OCI-LY1 (cell line): ENCODE measurements at regions not wholly inside any gene's neighbourhood (a gene's known extent, or its start where the extent isn't known, plus 50 kb on each side); places are given as distances from the start of the nearest gene placed in this dataset.
"Not testable (repeated sequence)": the region's sequence is repeated elsewhere in the genome, so short reads cannot be mapped to it uniquely, and the experiment has no call there.

Source experiments
- H2AFZ ChIP-seq: fragments of 200-600 bp; sonication (generic), shearing (Covaris generic); 2 replicates; pipeline ENCODE4 v1.6.0; 2014; ENCODE audit warnings: antibody characterized with exemption, mild to moderate bottlenecking, low read length
- H3F3A ChIP-seq: fragments of 200-600 bp; sonication (generic), shearing (Covaris generic); 2 replicates; pipeline ENCODE4 v1.6.0; 2014; ENCODE audit warnings: mild to moderate bottlenecking, antibody characterized with exemption, low read length, moderate library complexity; ENCODE audit not compliant: insufficient read depth
- H3K27ac ChIP-seq: fragments of 200-600 bp; sonication (generic); 2 replicates; pipeline ENCODE4 v1.5.1; 2014; ENCODE audit warnings: low read length, mixed run types, mild to moderate bottlenecking, low read depth; ENCODE audit not compliant: poor library complexity, severe bottlenecking
- H3K27me3 ChIP-seq: fragments of 200-600 bp; sonication (generic); 2 replicates; pipeline ENCODE4 v1.6.0; 2014; ENCODE audit warnings: antibody characterized with exemption, mild to moderate bottlenecking, low read length, moderate library complexity; ENCODE audit not compliant: insufficient read depth
- H3K36me3 ChIP-seq: fragments of 200-600 bp; sonication (generic); 2 replicates; pipeline ENCODE4 v1.6.1; 2014; ENCODE audit warnings: mild to moderate bottlenecking, antibody characterized with exemption, low read length, moderate library complexity, mixed read lengths; ENCODE audit not compliant: insufficient read depth
- H3K4me1 ChIP-seq: fragments of 200-600 bp; sonication (generic); 2 replicates; pipeline ENCODE4 v1.5.1; 2014; ENCODE audit warnings: mild to moderate bottlenecking, low read length, moderate library complexity; ENCODE audit not compliant: insufficient read depth, severe bottlenecking
- H3K4me2 ChIP-seq: fragments of 200-600 bp; sonication (generic), shearing (Covaris generic); 2 replicates; pipeline ENCODE4 v1.6.1; 2014; ENCODE audit warnings: low read length
- H3K4me3 ChIP-seq: fragments of 200-600 bp; sonication (generic); 2 replicates; pipeline ENCODE4 v1.5.1; 2014; ENCODE audit warnings: low read length, low read depth, mild to moderate bottlenecking, mixed read lengths; ENCODE audit not compliant: poor library complexity, severe bottlenecking
- H3K79me2 ChIP-seq: fragments of 200-600 bp; shearing (Covaris generic); 2 replicates; pipeline ENCODE4 v1.6.1; 2016; ENCODE audit warnings: mixed run types, low read length, mixed read lengths; ENCODE audit not compliant: insufficient read depth
- H3K9ac ChIP-seq: fragments of 200-600 bp; sonication (generic), shearing (Covaris generic); 2 replicates; pipeline ENCODE4 v1.6.1; 2014; ENCODE audit warnings: mild to moderate bottlenecking, low read length, mixed read lengths
- H3K9me2 ChIP-seq: fragments of 200-600 bp; sonication (generic), shearing (Covaris generic); 2 replicates; pipeline ENCODE4 v1.6.1; 2014; ENCODE audit warnings: low read depth, mild to moderate bottlenecking, low read length, mixed read lengths
- H3K9me3 ChIP-seq: fragments of 200-600 bp; shearing (Covaris generic); 2 replicates; pipeline ENCODE4 v1.6.1; 2014; ENCODE audit warnings: low read length, mixed read lengths
- H4K20me1 ChIP-seq: fragments of 200-600 bp; sonication (generic), shearing (Covaris generic); 2 replicates; pipeline ENCODE4 v1.6.0; 2016; ENCODE audit warnings: mild to moderate bottlenecking, low read length; ENCODE audit not compliant: insufficient read depth
- EZH2 ChIP-seq: fragments of 200-600 bp; sonication (generic), shearing (Covaris generic); IDR thresholded peaks from 2 replicates; pipeline ENCODE4 v1.8.0; 2017; ENCODE audit warnings: borderline replicate concordance, mixed run types, mild to moderate bottlenecking, antibody characterized with exemption, low read length, moderate library complexity, mixed read lengths
- TF ChIP-seq, protein P1 (sequence below): fragments of 200-600 bp; sonication (generic), shearing (Covaris generic); IDR thresholded peaks from 2 replicates; pipeline ENCODE4 v1.5.1; 2017; ENCODE audit warnings: mild to moderate bottlenecking, antibody characterized with exemption, low read length, moderate library complexity, mixed read lengths

DNA sequence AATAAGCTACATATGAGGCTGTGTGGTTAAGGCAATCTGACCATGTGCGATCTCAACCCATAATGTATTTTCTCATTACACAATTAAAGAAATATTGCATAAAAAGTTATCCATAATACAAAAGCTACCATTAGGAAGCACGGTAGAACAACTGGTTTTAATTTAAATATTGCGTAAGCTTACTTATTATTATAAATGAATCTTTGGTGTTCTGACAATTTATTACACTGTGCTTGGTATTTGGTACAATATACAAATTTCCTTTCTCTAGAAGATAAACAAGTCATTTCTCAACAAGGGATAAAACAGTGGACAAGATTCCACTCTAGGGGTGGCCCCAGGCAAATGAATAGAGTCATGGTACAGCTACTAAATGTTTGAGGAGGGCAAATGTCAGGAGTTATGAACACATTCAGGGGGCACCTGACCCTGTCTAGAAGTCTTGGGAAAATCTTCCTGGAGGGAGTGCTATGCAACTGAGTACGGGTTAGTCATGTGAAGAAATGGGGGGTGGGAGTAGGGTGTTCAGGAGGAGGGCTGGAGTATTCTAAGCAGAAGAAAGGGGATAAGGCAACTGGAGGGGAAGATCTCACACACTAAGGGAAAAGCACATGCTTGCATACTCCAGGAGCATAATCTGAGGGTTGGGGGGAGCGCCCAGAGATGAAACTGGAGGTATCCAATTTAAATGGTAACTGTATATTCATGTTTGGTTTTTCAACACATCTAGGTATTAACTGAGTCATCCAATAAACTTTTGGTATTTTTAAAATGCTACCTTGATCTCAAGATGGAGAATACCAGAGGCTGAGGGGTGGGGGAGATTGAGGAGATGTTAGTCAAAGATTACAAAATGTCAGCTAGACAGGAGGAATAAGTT, 296.9 kb upstream of the SGK1 start:
- Histone ChIP-seq H3K27ac (no peak overlapping the region), H3K9me3 (no peaks in the 10 kb centered on the region), H3F3A (no peaks in the 10 kb centered on the region), H3K36me3 (no peaks in the 10 kb centered on the region), H3K9ac (no peak overlapping the region), H3K4me1 (no peaks in the 10 kb centered on the region), H3K9me2 (no peaks in the 10 kb centered on the region), H4K20me1 (no peaks in the 10 kb centered on the region), H3K79me2 (no peaks in the 10 kb centered on the region), H2AFZ (no peak overlapping the region), H3K27me3 (no peaks in the 10 kb centered on the region), H3K4me3 (no peak overlapping the region), H3K4me2 (no peak overlapping the region)
- TF ChIP-seq, protein P1, sequence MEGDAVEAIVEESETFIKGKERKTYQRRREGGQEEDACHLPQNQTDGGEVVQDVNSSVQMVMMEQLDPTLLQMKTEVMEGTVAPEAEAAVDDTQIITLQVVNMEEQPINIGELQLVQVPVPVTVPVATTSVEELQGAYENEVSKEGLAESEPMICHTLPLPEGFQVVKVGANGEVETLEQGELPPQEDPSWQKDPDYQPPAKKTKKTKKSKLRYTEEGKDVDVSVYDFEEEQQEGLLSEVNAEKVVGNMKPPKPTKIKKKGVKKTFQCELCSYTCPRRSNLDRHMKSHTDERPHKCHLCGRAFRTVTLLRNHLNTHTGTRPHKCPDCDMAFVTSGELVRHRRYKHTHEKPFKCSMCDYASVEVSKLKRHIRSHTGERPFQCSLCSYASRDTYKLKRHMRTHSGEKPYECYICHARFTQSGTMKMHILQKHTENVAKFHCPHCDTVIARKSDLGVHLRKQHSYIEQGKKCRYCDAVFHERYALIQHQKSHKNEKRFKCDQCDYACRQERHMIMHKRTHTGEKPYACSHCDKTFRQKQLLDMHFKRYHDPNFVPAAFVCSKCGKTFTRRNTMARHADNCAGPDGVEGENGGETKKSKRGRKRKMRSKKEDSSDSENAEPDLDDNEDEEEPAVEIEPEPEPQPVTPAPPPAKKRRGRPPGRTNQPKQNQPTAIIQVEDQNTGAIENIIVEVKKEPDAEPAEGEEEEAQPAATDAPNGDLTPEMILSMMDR, result no peak
- no peak for TF ChIP-seq EZH2

DNA sequence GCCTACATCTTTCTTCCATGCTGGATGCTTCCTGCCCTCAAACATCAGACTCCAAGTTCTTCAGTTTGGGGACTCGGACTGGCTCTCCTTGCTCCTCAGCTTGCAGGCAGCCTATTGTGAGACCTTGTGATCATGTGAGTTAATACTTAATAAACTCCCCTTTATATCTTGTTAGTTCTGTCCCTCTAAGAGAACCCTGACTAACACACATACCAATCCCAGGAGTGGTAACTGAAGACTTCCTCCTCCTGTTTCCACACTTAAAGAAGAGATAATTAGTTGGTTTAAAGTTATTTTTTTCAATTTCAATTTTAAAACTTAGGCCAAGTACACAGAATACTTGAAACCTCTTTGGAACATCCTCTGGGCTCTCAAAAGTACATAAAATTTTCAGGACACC, 294.2 kb upstream of the SGK1 start:
- not testable (repeated sequence) for H4K20me1 ChIP-seq, H3K36me3 ChIP-seq, H3K9me2 ChIP-seq, H3K27ac ChIP-seq, H3K4me2 ChIP-seq, H3K4me3 ChIP-seq, H2AFZ ChIP-seq, H3K27me3 ChIP-seq, H3F3A ChIP-seq, H3K9me3 ChIP-seq, H3K79me2 ChIP-seq, H3K4me1 ChIP-seq, H3K9ac ChIP-seq

GRCh38 chr6:134610411-134610810, 292.5 kb upstream of the SGK1 start:
- Histone ChIP-seq H3K27me3 (no peaks in the 10 kb centered on the region), H2AFZ (no peak overlapping the region), H3K36me3 (no peaks in the 10 kb centered on the region), H4K20me1 (no peaks in the 10 kb centered on the region), H3F3A (no peaks in the 10 kb centered on the region), H3K27ac (no peak overlapping the region), H3K9me2 (no peaks in the 10 kb centered on the region), H3K79me2 (no peaks in the 10 kb centered on the region), H3K4me2 (no peak overlapping the region), H3K4me1 (no peaks in the 10 kb centered on the region), H3K9me3 (no peaks in the 10 kb centered on the region), H3K4me3 (no peak overlapping the region), H3K9ac (no peak overlapping the region)
- no peak for TF ChIP-seq EZH2
- TF ChIP-seq, protein P1, result no peak

- no peak for TF ChIP-seq EZH2
- TF ChIP-seq, protein P1, result no peak
- Histone ChIP-seq H3K36me3 (no peaks in the 10 kb centered on the region), H3K9ac (no peak overlapping the region), H3K27ac (no peak overlapping the region), H3K4me3 (no peak overlapping the region), H3F3A (no peaks in the 10 kb centered on the region), H3K27me3 (no peaks in the 10 kb centered on the region), H3K9me2 (no peaks in the 10 kb centered on the region), H3K9me3 (no peaks in the 10 kb centered on the region), H4K20me1 (no peaks in the 10 kb centered on the region), H3K79me2 (no peaks in the 10 kb centered on the region), H3K4me2 (no peak overlapping the region), H3K4me1 (no peaks in the 10 kb centered on the region), H2AFZ (no peak overlapping the region)
These were observed 291.9 kb upstream of the SGK1 start for GRCh38 chr6:134609716-134610261.
